DOHH2 (cell line): ENCODE measurements at regions not wholly inside any gene's neighbourhood (a gene's known extent, or its start where the extent isn't known, plus 50 kb on each side); places are given as distances from the start of the nearest gene placed in this dataset.
"Not testable (repeated sequence)": the region's sequence is repeated elsewhere in the genome, so short reads cannot be mapped to it uniquely, and the experiment has no call there.

Experiments used
- EZH2phosphoT487 ChIP-seq: fragments of 200-600 bp; sonication (generic); IDR thresholded peaks from 2 replicates; pipeline ENCODE4 v1.6.1; 2017; ENCODE audit warnings: borderline replicate concordance, mild to moderate bottlenecking, antibody characterized with exemption, low read length, moderate library complexity, mixed read lengths
- TF ChIP-seq, protein P1 (sequence below): fragments of 200-600 bp; sonication (generic); IDR thresholded peaks from one replicate; pipeline ENCODE4 v1.5.1; 2014; ENCODE audit warnings: antibody characterized with exemption, mild to moderate bottlenecking, low read depth, low read length; ENCODE audit not compliant: poor library complexity, severe bottlenecking

DNA sequence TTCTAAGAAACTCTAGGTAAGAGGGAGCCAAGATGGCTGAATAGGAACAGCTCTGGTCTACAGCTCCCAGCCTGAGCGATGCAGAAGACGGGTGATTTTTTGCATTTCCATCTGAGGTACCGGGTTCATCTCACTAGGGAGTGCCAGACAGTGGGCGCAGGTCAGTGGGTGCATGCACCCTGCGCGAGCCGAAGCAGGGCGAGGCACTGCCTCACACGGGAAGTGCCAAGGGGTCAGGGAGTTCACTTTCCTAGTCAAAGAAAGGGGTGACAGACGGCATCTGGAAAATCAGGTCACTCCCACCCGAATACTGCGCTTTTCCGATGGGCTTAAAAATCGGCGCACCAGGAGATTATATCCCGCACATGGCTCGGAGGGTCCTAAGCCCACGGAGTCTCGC, 1796.7 kb upstream of the PCDH10 start:
- TF ChIP-seq EZH2phosphoT487: not testable (repeated sequence)
- TF ChIP-seq, protein P1, sequence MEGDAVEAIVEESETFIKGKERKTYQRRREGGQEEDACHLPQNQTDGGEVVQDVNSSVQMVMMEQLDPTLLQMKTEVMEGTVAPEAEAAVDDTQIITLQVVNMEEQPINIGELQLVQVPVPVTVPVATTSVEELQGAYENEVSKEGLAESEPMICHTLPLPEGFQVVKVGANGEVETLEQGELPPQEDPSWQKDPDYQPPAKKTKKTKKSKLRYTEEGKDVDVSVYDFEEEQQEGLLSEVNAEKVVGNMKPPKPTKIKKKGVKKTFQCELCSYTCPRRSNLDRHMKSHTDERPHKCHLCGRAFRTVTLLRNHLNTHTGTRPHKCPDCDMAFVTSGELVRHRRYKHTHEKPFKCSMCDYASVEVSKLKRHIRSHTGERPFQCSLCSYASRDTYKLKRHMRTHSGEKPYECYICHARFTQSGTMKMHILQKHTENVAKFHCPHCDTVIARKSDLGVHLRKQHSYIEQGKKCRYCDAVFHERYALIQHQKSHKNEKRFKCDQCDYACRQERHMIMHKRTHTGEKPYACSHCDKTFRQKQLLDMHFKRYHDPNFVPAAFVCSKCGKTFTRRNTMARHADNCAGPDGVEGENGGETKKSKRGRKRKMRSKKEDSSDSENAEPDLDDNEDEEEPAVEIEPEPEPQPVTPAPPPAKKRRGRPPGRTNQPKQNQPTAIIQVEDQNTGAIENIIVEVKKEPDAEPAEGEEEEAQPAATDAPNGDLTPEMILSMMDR: not testable (repeated sequence)
